ENCODE measurements at regions not wholly inside any gene's neighbourhood (a gene's known extent, or its start where the extent isn't known, plus 50 kb on each side); places are given as distances from the start of the nearest gene placed in this dataset.

DNA sequence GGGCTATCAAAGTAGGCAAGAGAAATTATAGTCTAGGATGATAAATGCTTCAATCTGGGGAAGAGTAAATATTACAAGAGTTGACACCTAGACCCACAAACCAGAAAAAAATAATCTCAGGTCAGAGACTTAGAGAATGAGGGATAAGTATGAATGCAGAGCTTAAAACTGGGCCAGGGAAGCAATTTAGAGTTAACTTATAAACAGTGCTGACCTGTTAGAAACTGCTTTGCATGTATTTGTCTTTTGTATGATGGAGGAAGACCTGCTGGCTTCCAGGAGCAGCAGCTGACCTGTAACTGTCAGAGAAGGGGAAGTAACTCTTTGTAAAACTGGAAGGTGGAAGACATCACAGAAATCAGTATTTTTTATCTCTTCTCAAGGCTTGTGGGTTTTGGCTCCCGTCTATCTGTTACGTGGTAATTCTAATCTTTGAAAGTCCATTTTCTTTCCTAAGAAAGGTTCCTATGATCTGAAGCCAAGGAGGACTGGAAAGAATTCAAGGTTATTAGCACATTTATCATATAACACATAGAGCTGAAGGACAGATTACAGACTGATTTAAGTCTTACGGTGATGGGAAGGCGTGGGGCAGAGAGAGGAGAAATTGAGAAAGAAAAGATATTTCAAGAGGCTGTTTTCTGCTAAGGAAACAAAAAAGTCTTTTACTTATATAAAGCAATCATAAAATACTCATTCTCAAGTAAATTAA is 114.7 kb upstream of the ADAMTS19 start:
- TF ChIP-seq CTCF (IDR thresholded peaks at IDR 0.05) = no peak
- intact Hi-C loops (cut with micrococcal nuclease) = no loop called here
- Mint-ChIP-seq H3K36me3 (ENCODE audit: low read depth) (no peaks in the 10 kb centered on the region), H3K4me1 (ENCODE audit: low read depth) (no peaks in the 10 kb centered on the region), H3K4me3 (no peak overlapping the region), H3K27ac (no peak overlapping the region), H3K27me3 (no peaks in the 10 kb centered on the region), H3K9me3 (peaks cover 26% of the 10 kb centered on the region)
- ChIA-PET CTCF (no interaction called here), POLR2A (no interaction called here)
- DNase-seq = no peak
- no peak for ATAC-seq

DNA sequence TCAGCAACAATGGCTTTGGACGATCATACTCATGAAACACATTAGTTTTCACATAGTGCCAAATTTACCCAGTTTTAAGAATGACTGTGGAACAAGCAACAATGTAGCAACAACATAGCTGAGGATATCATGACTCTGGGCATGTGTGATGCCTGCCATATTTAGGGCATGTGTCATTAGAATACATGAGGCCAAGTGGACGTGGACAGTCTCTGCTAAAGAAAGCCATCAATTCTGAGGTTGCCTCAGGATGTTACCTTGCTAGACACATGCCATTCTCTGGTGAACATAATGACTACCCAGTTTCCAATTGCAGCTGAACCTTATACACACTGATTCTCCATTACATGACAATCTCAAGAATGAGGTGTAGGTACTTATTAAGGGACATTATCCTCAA is 103.3 kb upstream of the ADAMTS19 start:
- Mint-ChIP-seq H3K27ac (no peak overlapping the region), H3K36me3 (ENCODE audit: low read depth) (no peaks in the 10 kb centered on the region), H3K27me3 (no peaks in the 10 kb centered on the region), H3K9me3 (no peaks in the 10 kb centered on the region), H3K4me1 (ENCODE audit: low read depth) (no peaks in the 10 kb centered on the region), H3K4me3 (no peak overlapping the region)
- no peak for ATAC-seq
- TF ChIP-seq CTCF (IDR thresholded peaks at IDR 0.05) = no peak
- CTCF ChIA-PET = no interaction called here
- intact Hi-C loops (cut with micrococcal nuclease) = no loop called here
- POLR2A ChIA-PET = no interaction called here
- no peak for DNase-seq

DNA sequence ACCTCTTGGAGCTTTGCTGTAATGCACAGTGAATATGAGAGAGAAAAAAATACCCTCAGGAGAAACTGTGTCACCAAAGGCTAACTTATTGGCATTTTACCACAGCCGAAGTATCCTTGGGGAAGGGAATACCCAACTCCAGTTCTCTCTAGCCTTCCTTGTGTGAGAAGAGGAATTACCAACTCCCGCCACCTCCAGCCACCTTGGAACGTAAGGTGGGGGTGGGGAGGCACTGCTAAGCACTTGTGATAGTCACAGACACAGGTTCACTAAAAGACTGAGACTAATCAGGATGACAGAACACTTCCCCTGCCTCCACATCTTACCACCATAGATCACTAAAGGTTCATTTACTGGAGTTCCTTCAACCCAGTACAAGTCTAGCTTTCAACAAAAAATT is 102.0 kb upstream of the ADAMTS19 start:
- TF ChIP-seq CTCF (IDR thresholded peaks at IDR 0.05) = no peak
- no peaks in the 10 kb centered on the region for H3K4me1 Mint-ChIP-seq (ENCODE audit: low read depth)
- H3K36me3 Mint-ChIP-seq (ENCODE audit: low read depth) = no peaks in the 10 kb centered on the region
- intact Hi-C loops (cut with micrococcal nuclease) = no loop called here
- no peaks in the 10 kb centered on the region for H3K9me3 Mint-ChIP-seq
- no peak for DNase-seq
- POLR2A ChIA-PET = no interaction called here
- no peaks in the 10 kb centered on the region for H3K27me3 Mint-ChIP-seq
- no peak overlapping the region for H3K27ac Mint-ChIP-seq
- no peak for ATAC-seq
- H3K4me3 Mint-ChIP-seq = no peak overlapping the region
- CTCF ChIA-PET = no interaction called here

- ChIA-PET CTCF (no interaction called here), POLR2A (no interaction called here)
- Mint-ChIP-seq H3K9me3 (no peaks in the 10 kb centered on the region), H3K27me3 (no peaks in the 10 kb centered on the region), H3K36me3 (ENCODE audit: low read depth) (no peaks in the 10 kb centered on the region), H3K27ac (no peak overlapping the region), H3K4me3 (no peak overlapping the region), H3K4me1 (ENCODE audit: low read depth) (no peaks in the 10 kb centered on the region)
- DNase-seq = no peak
- ATAC-seq = no peak
- no peak for TF ChIP-seq CTCF (IDR thresholded peaks at IDR 0.05)
- intact Hi-C loops (cut with micrococcal nuclease) = no loop called here
Measured at GRCh38 chr5:129359450-129359849, 100.6 kb upstream of the ADAMTS19 start.

DNA sequence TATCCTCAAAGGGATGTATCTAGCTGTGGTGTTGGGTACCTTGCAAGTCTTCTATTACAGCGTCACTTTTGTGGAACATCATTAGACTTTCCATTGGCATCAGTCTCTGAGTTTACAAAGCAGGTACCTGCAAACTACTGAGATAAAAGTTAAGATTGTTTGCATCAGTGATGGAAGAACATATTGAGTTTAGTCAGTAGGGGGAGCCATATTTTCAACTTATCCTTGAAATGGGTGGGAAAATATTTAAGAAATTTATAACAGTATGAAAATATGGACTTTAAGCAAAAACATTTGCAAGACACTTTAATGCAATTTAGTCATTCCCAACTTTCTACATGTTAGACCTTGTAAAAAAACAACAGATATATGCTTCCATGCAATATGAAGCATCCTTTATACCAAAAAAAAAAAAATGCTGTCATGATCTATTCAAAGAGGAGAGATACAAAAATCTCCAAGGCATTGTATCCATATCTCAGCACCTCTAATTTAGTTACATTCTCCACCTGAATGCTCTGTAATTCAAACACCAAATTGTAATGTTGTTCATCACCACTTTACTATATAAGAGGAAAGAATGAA is 98.6 kb upstream of the ADAMTS19 start:
- Mint-ChIP-seq H3K27me3 (no peaks in the 10 kb centered on the region), H3K4me3 (no peak overlapping the region), H3K27ac (no peak overlapping the region), H3K36me3 (ENCODE audit: low read depth) (no peaks in the 10 kb centered on the region), H3K4me1 (ENCODE audit: low read depth) (no peaks in the 10 kb centered on the region), H3K9me3 (peaks cover 9% of the 10 kb centered on the region)
- ChIA-PET CTCF (no interaction called here), POLR2A (no interaction called here)
- DNase-seq = no peak
- no peak for TF ChIP-seq CTCF (IDR thresholded peaks at IDR 0.05)
- ATAC-seq = no peak
- intact Hi-C loops (cut with micrococcal nuclease) = no loop called here
